ENCODE measurements at regions not wholly inside any gene's neighbourhood (a gene's known extent, or its start where the extent isn't known, plus 50 kb on each side); places are given as distances from the start of the nearest gene placed in this dataset.

DNA sequence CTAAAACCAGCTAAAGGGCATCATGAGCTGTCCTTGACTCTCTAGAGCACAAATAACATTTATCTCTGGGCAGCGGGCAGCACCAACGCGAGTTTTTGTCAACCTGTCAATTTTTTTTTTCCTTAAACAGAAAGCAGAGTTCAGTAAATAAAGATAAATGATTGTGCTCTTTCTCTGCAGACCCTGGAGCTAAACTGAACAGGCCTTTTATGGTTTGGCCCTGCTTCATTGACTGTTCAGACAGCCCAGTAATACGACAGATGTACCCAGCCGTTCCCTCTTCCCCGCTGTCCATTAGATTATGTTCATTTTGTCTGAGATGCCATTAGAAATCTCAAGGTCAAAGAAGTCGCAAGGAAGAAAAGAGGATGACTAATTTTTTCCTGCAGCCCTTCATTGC, 280.5 kb upstream of the PIK3C3 start:
- no peaks in the 10 kb centered on the region for H3K4me1 ChIP-seq (ENCODE audit: control insufficient read depth, insufficient read depth, low read length)
- no peak overlapping the region for H3K4me3 ChIP-seq
- intact Hi-C loops (cut with micrococcal nuclease; ENCODE audit: unreplicated experiment), result no loop called here
- H3K27ac ChIP-seq (ENCODE audit: control insufficient read depth, insufficient read depth), result no peak overlapping the region
- DNase-seq (ENCODE audit: low read depth, low spot score) (no peak), ATAC-seq (no peak), FAIRE-seq (no peak)
- H3K4me2 ChIP-seq (ENCODE audit: control insufficient read depth, insufficient read depth), result no peak overlapping the region
- in situ Hi-C loops (cut with MboI), result no loop called here
- H3K36me3 ChIP-seq (ENCODE audit: control insufficient read depth in 2 of 2, insufficient read depth in 2 of 2, low read length in 1 of 2), result no peaks in the 10 kb centered on the region
- BruUV-seq (replicated peaks), result no TSS peak
- no peak overlapping the region for H3K9ac ChIP-seq (ENCODE audit: control insufficient read depth, insufficient read depth, low read length)
- ChIA-PET CTCF (no interaction called here), POLR2A (no interaction called here), SMC1A (ENCODE audit: uncharacterized antibody, unreplicated experiment) (no interaction called here), RAD21 (ENCODE audit: unreplicated experiment) (no interaction called here)
- no peaks in the 10 kb centered on the region for H4K20me1 ChIP-seq (ENCODE audit: control insufficient read depth, insufficient read depth)
- no peaks in the 10 kb centered on the region for H3K9me3 ChIP-seq (replicated peaks; ENCODE audit: control insufficient read depth, insufficient read depth, low read length)
- H3K27me3 ChIP-seq (replicated peaks in 1 of 2; ENCODE audit: control insufficient read depth in 2 of 2, insufficient read depth in 2 of 2, low read length in 1 of 2), result no peaks in the 10 kb centered on the region
- WGBS (ENCODE audit: insufficient coverage, insufficient replicate concordance, low lambda C conversion rate, missing lambda C conversion rate), result 40% methylated on average over 7 of the region's 7 CpGs
- no peak overlapping the region for H2AFZ ChIP-seq (ENCODE audit: control insufficient read depth, low read depth, low read length)
- H3K79me2 ChIP-seq (ENCODE audit: control insufficient read depth, insufficient read depth, low read length), result no peaks in the 10 kb centered on the region
- TF ChIP-seq KDM1A (IDR thresholded peaks at IDR 0.05; ENCODE audit: borderline replicate concordance) (no peak), E2F8 (IDR thresholded peaks at IDR 0.05; ENCODE audit: low read depth, partially characterized antibody) (no peak), MEF2A (IDR thresholded peaks at IDR 0.05; ENCODE audit: insufficient read depth, low read depth, low read length) (no peak), RCOR1 (conservative IDR thresholded peaks at IDR 0.05; ENCODE audit: low read depth, low read length) (no peak), HCFC1 (IDR thresholded peaks at IDR 0.05; ENCODE audit: low read length) (no peak), DPF2 (IDR thresholded peaks at IDR 0.05) (no peak), NFYA (IDR thresholded peaks at IDR 0.05; ENCODE audit: borderline replicate concordance, low read depth, low read length) (no peak), RAD51 (IDR thresholded peaks at IDR 0.05) (no peak), ZNF24 (IDR thresholded peaks at IDR 0.05) (no peak), CREB1 (IDR thresholded peaks at IDR 0.05; ENCODE audit: low read depth) (no peak), MTA3 (IDR thresholded peaks at IDR 0.05; ENCODE audit: borderline replicate concordance, low read length) (no peak), CBX3 (IDR thresholded peaks at IDR 0.05; ENCODE audit: borderline replicate concordance, low read depth) (no peak), SREBF2 (IDR thresholded peaks at IDR 0.05; ENCODE audit: low read length) (no peak), MXI1 (IDR thresholded peaks at IDR 0.05; ENCODE audit: low read depth, low read length) (no peak), POLR2A (IDR thresholded peaks at IDR 0.05; ENCODE audit: low read depth, low read length) (no peak)

Data from GM12878 (cell line).